ENCODE measurements at regions not wholly inside any gene's neighbourhood (a gene's known extent, or its start where the extent isn't known, plus 50 kb on each side); places are given as distances from the start of the nearest gene placed in this dataset.

- TF ChIP-seq CTCF (IDR thresholded peaks at IDR 0.05; ENCODE audit: extremely low read depth, missing control alignments) = no peak
- DNase-seq (ENCODE audit: low spot score) = no peak
These were observed 990.2 kb downstream of the GALC start for GRCh38 chr14:87002776-87003175.

- TF ChIP-seq CTCF (IDR thresholded peaks at IDR 0.05; ENCODE audit: extremely low read depth, missing control alignments) = no peak
- DNase-seq (ENCODE audit: low spot score) = no peak
These were observed 991.6 kb downstream of the GALC start for GRCh38 chr14:87001333-87001732.

GRCh38 chr14:87000081-87000480 lies 992.9 kb downstream of the GALC start:
- no peak for TF ChIP-seq CTCF (IDR thresholded peaks at IDR 0.05; ENCODE audit: extremely low read depth, missing control alignments)
- no peak for DNase-seq (ENCODE audit: low spot score)

GRCh38 chr14:86999036-86999435 lies 993.9 kb downstream of the GALC start:
- no peak for DNase-seq (ENCODE audit: low spot score)
- TF ChIP-seq CTCF (IDR thresholded peaks at IDR 0.05; ENCODE audit: extremely low read depth, missing control alignments) = no peak

GRCh38 chr14:86997271-86997670 lies 995.7 kb downstream of the GALC start:
- no peak for DNase-seq (ENCODE audit: low spot score)
- no peak for TF ChIP-seq CTCF (IDR thresholded peaks at IDR 0.05; ENCODE audit: extremely low read depth, missing control alignments)

GRCh38 chr14:86990396-86990795 lies 1002.6 kb downstream of the GALC start:
- no peak for DNase-seq (ENCODE audit: low spot score)

GRCh38 chr14:86989285-86989684 lies 1003.7 kb downstream of the GALC start:
- TF ChIP-seq CTCF (IDR thresholded peaks at IDR 0.05; ENCODE audit: extremely low read depth, missing control alignments) = no peak
- no peak for DNase-seq (ENCODE audit: low spot score)

More at GRCh38 chr14:86990396-86990795, 1002.6 kb downstream of the GALC start:
- no peak for TF ChIP-seq CTCF (IDR thresholded peaks at IDR 0.05; ENCODE audit: extremely low read depth, missing control alignments)
